Activated CD8-positive, alpha-beta T cell treated with anti-CD3 and anti-CD28 coated beads for 36 hours (primary cell): ENCODE measurements at regions not wholly inside any gene's neighbourhood (a gene's known extent, or its start where the extent isn't known, plus 50 kb on each side); places are given as distances from the start of the nearest gene placed in this dataset.

Experiments used
- ATAC-seq: fragments of 200-7000 bp; cut with Tn5 transposase; one replicate; pipeline ENCODE4 v1.10.0; 2021; ENCODE audit warnings: mild to moderate bottlenecking, moderate library complexity
- CTCF ChIA-PET: fragments of 350-600 bp; sonication (Branson Sonifier 250); formaldehyde crosslinking; loops from one replicate; lab custom pipeline; 2021; ENCODE audit warnings: antibody characterized with exemption; lab: Charles Lee
- POLR2A ChIA-PET: fragments of 350-600 bp; sonication (Branson Sonifier 250); formaldehyde crosslinking; loops from one replicate; lab custom pipeline; 2021; ENCODE audit warnings: antibody characterized with exemption; lab: Charles Lee
- DNase-seq: peaks from one replicate; pipeline ENCODE4 v3.0.0-alpha.2; 2020
- H3K27ac Mint-ChIP-seq: one replicate; pipeline ENCODE4 v1.8.0; 2021; ENCODE audit warnings: mild to moderate bottlenecking, mixed read lengths
- H3K27me3 Mint-ChIP-seq: one replicate; pipeline ENCODE4 v1.8.0; 2021; ENCODE audit warnings: mixed read lengths
- H3K36me3 Mint-ChIP-seq: one replicate; pipeline ENCODE4 v1.8.0; 2021; ENCODE audit warnings: low read depth, mixed read lengths
- H3K4me1 Mint-ChIP-seq: one replicate; pipeline ENCODE4 v1.8.0; 2021; ENCODE audit warnings: low read depth, mixed read lengths
- H3K4me3 Mint-ChIP-seq: one replicate; pipeline ENCODE4 v1.8.0; 2021; ENCODE audit warnings: mild to moderate bottlenecking, moderate library complexity, mixed read lengths
- H3K9me3 Mint-ChIP-seq: one replicate; pipeline ENCODE4 v1.8.0; 2021; ENCODE audit warnings: mixed read lengths
- intact Hi-C: fragments of 100-400 bp; cut with micrococcal nuclease; formaldehyde crosslinking; loops from one replicate; pipeline ENCODE4 v1.10.0; 2022
- TF ChIP-seq, protein P1 (sequence below): fragments of 200-600 bp; IDR thresholded peaks from one replicate; pipeline ENCODE4 v1.8.0; 2022; ENCODE audit warnings: antibody characterized with exemption, mild to moderate bottlenecking

DNA sequence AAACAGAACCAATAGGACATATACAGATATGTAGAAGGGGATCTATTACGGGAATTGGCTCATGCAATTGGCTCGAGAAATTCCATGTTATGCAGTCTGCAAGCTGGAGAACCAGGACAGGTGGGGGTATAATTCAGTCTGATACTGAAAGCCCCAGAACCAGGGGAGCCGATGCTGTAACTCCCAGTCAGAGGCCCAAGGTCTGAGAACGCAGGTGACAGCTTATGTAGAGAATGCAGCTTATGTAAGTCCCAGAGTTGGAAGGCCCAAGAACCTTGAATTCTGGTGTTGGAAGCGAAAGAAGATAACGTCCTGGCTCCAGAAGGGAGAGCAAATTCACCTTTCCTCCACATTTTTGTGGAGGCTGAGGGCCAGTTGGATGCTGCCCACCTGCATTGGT, 62.7 kb downstream of the CCNL1 start:
- TF ChIP-seq, protein P1, sequence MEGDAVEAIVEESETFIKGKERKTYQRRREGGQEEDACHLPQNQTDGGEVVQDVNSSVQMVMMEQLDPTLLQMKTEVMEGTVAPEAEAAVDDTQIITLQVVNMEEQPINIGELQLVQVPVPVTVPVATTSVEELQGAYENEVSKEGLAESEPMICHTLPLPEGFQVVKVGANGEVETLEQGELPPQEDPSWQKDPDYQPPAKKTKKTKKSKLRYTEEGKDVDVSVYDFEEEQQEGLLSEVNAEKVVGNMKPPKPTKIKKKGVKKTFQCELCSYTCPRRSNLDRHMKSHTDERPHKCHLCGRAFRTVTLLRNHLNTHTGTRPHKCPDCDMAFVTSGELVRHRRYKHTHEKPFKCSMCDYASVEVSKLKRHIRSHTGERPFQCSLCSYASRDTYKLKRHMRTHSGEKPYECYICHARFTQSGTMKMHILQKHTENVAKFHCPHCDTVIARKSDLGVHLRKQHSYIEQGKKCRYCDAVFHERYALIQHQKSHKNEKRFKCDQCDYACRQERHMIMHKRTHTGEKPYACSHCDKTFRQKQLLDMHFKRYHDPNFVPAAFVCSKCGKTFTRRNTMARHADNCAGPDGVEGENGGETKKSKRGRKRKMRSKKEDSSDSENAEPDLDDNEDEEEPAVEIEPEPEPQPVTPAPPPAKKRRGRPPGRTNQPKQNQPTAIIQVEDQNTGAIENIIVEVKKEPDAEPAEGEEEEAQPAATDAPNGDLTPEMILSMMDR = no peak
- no peaks in the 10 kb centered on the region for H3K9me3 Mint-ChIP-seq
- no peak overlapping the region for H3K4me3 Mint-ChIP-seq
- ATAC-seq (no peak), DNase-seq (no peak)
- CTCF ChIA-PET = interaction anchor here (1.1 kb wide), 1 partner anchor 40 kb away, joined by 4 read pairs; no protein-coding TSS in a partner anchor
- no peaks in the 10 kb centered on the region for H3K27me3 Mint-ChIP-seq
- intact Hi-C loops = no loop called here
- peaks cover 34% of the 10 kb centered on the region for H3K4me1 Mint-ChIP-seq
- no peak overlapping the region for H3K27ac Mint-ChIP-seq
- H3K36me3 Mint-ChIP-seq = no peaks in the 10 kb centered on the region
- POLR2A ChIA-PET = interaction anchor here (1.3 kb wide), 1 partner anchor 20 kb away, joined by 3 read pairs; no protein-coding TSS in a partner anchor

DNA sequence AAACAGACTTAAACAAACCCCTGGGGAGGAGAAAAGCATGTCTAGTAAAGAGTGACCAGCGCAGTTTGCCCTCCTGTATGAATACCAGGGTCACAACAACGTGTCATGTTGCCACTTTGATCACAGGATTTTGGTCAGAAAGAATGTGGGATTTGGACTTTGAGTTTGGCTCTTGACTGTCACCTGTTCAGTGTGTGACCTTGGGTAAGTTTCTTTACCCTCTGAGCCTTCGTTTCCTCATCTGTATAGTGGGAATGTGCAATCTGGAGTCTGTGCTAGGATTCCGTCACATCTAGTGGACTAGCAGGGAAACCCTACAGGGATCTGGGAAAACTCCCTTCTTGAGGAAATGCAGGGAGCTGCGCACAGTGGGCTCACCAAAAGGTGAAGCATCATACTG, 63.6 kb downstream of the CCNL1 start:
- Mint-ChIP-seq H3K27ac (no peak overlapping the region), H3K36me3 (no peaks in the 10 kb centered on the region), H3K27me3 (no peaks in the 10 kb centered on the region), H3K4me1 (peaks cover 38% of the 10 kb centered on the region), H3K4me3 (no peak overlapping the region), H3K9me3 (no peaks in the 10 kb centered on the region)
- ChIA-PET CTCF (interaction anchor here (1.1 kb wide), 1 partner anchor 41 kb away, joined by 4 read pairs; no protein-coding TSS in a partner anchor), POLR2A (interaction anchor here (1.3 kb wide), 1 partner anchor 20 kb away, joined by 3 read pairs; no protein-coding TSS in a partner anchor)
- intact Hi-C loops = no loop called here
- no peak for DNase-seq
- ATAC-seq = no peak
- TF ChIP-seq, protein P1 = no peak
